Osteoblast (primary cell): ENCODE measurements at regions not wholly inside any gene's neighbourhood (a gene's known extent, or its start where the extent isn't known, plus 50 kb on each side); places are given as distances from the start of the nearest gene placed in this dataset.

ENCODE experiments used
- DNase-seq: peaks from one replicate; pipeline ENCODE4 v3.0.0; 2011; ENCODE audit warnings: low spot score, mixed read lengths; ENCODE audit not compliant: insufficient read length; ENCODE audit errors: missing footprints
- H2AFZ ChIP-seq: 2 replicates; pipeline ENCODE4 v1.6.0; 2011; ENCODE audit warnings: mild to moderate bottlenecking, low read length
- H3K27ac ChIP-seq: 2 replicates; pipeline ENCODE4 v1.5.1; 2011; ENCODE audit warnings: mild to moderate bottlenecking, low read depth, low read length, moderate library complexity
- H3K27me3 ChIP-seq: 2 replicates; pipeline ENCODE4 v1.6.0; 2012; ENCODE audit warnings: mild to moderate bottlenecking, control low read depth, inconsistent platforms, low read length, moderate library complexity; ENCODE audit not compliant: insufficient read depth
- H3K36me3 ChIP-seq: 2 replicates; pipeline ENCODE4 v1.5.1; 2011; ENCODE audit warnings: mild to moderate bottlenecking, low read length, control low read depth, moderate library complexity; ENCODE audit not compliant: insufficient read depth
- H3K4me1 ChIP-seq: 2 replicates; pipeline ENCODE4 v1.5.1; 2011; ENCODE audit warnings: mild to moderate bottlenecking, low read length, control low read depth, moderate library complexity; ENCODE audit not compliant: insufficient read depth
- H3K4me2 ChIP-seq: 2 replicates; pipeline ENCODE4 v1.6.0; 2011; ENCODE audit warnings: mild to moderate bottlenecking, low read length; ENCODE audit not compliant: insufficient read depth
- H3K4me3 ChIP-seq: fragments of 200-600 bp; sonication (generic); 3 replicates; pipeline ENCODE4 v1.5.1; 2012; ENCODE audit warnings: mild to moderate bottlenecking, low read length, inconsistent platforms; ENCODE audit not compliant: insufficient read depth
- H3K79me2 ChIP-seq: 2 replicates; pipeline ENCODE4 v1.6.0; 2012; ENCODE audit warnings: mild to moderate bottlenecking, low read length, control low read depth, inconsistent platforms; ENCODE audit not compliant: insufficient read depth
- H3K9me3 ChIP-seq: 2 replicates; pipeline ENCODE4 v1.5.1; 2011; ENCODE audit warnings: low read depth, low read length, control low read depth
- H4K20me1 ChIP-seq: 2 replicates; pipeline ENCODE4 v1.6.0; 2012; ENCODE audit warnings: mild to moderate bottlenecking, low read length, control low read depth; ENCODE audit not compliant: insufficient read depth
- TF ChIP-seq, protein P1 (sequence below): IDR thresholded peaks from 2 replicates; pipeline ENCODE4 v1.5.1; 2011; ENCODE audit warnings: mild to moderate bottlenecking, low read depth, low read length, moderate library complexity; ENCODE audit errors: extremely low read depth

DNA sequence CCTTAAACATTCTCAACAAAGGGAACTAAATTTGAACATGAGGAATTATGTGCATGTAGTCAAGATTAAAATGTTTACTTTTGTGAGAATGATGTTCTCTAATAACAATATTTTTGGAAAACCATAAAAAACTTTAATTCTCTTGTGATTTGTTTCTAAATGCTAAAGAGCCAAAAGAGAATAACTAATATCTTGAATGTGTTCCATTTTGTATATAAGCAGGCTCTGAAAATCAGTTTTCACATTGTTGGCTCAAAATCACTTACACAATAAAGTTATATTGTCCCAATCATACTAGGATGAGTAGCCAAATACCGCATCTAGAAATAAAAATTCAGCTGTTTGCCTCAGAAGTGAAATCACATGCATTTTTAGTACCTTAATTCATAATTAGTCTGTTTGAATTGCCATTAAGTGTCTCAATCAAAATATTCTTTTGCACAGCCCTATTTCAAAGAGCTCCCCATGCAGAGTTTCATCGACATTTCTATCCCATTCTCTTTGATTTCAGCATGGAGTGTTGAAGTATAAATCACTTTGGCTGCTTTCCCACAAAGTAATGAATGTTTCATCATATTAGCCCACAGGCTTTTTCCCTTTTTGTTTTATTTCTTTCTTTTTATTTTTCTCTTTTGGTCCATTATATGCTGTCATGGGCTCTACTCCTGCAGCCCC lies 420.3 kb upstream of the POM121L12 start:
- DNase-seq = no peak
- no peak overlapping the region for H3K4me3 ChIP-seq
- no peaks in the 10 kb centered on the region for H3K79me2 ChIP-seq
- H3K36me3 ChIP-seq = no peaks in the 10 kb centered on the region
- no peaks in the 10 kb centered on the region for H4K20me1 ChIP-seq
- no peak overlapping the region for H2AFZ ChIP-seq
- H3K4me1 ChIP-seq = no peaks in the 10 kb centered on the region
- no peak overlapping the region for H3K27ac ChIP-seq
- no peak overlapping the region for H3K4me2 ChIP-seq
- H3K9me3 ChIP-seq = no peaks in the 10 kb centered on the region
- no peaks in the 10 kb centered on the region for H3K27me3 ChIP-seq
- TF ChIP-seq, protein P1, sequence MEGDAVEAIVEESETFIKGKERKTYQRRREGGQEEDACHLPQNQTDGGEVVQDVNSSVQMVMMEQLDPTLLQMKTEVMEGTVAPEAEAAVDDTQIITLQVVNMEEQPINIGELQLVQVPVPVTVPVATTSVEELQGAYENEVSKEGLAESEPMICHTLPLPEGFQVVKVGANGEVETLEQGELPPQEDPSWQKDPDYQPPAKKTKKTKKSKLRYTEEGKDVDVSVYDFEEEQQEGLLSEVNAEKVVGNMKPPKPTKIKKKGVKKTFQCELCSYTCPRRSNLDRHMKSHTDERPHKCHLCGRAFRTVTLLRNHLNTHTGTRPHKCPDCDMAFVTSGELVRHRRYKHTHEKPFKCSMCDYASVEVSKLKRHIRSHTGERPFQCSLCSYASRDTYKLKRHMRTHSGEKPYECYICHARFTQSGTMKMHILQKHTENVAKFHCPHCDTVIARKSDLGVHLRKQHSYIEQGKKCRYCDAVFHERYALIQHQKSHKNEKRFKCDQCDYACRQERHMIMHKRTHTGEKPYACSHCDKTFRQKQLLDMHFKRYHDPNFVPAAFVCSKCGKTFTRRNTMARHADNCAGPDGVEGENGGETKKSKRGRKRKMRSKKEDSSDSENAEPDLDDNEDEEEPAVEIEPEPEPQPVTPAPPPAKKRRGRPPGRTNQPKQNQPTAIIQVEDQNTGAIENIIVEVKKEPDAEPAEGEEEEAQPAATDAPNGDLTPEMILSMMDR = no peak

DNA sequence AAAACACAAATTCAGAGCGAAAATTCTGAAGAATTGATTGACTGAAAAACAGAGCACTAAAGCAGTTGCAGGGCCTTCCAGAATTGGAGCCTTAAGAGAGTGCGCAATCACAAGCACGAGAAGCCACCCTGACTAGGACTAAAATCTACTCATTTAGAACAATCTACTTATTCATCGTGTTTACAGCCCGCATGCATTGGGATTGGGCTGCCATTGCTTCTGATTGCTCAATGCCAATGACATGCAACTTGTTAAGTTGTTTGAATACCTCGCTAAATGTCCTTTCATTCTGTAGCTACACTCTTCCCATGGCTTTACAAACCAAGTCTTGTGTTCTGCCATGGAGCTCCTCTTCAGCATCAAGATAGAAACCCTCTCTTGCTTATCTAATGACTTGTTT lies 425.9 kb upstream of the POM121L12 start:
- H3K27me3 ChIP-seq = no peaks in the 10 kb centered on the region
- DNase-seq = no peak
- H3K4me1 ChIP-seq = no peaks in the 10 kb centered on the region
- H3K27ac ChIP-seq = no peak overlapping the region
- H3K9me3 ChIP-seq = no peaks in the 10 kb centered on the region
- no peak overlapping the region for H3K4me2 ChIP-seq
- H2AFZ ChIP-seq = no peak overlapping the region
- no peak overlapping the region for H3K4me3 ChIP-seq
- no peaks in the 10 kb centered on the region for H4K20me1 ChIP-seq
- TF ChIP-seq, protein P1 = no peak
- no peaks in the 10 kb centered on the region for H3K36me3 ChIP-seq
- no peaks in the 10 kb centered on the region for H3K79me2 ChIP-seq

DNA sequence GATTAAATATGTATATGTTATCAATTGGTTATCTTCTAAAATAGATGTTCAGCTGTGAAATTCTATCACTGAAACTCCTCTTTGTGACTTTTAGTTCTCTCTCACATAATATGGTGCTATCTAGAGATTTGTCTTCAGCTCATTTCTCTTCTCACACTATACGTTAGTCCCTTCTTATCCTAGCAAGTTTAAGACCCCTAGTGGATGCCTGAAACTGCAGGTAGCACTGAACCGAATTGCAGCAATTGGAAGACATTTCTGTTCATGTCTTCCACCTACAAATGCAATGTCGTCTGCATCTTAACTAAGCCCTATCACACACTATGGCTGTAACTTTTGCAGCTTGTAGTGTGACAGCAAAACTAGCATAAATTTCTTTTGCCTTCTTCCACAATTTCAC lies 442.7 kb upstream of the POM121L12 start:
- no peak overlapping the region for H2AFZ ChIP-seq
- TF ChIP-seq, protein P1 = no peak
- H3K36me3 ChIP-seq = no peaks in the 10 kb centered on the region

DNA sequence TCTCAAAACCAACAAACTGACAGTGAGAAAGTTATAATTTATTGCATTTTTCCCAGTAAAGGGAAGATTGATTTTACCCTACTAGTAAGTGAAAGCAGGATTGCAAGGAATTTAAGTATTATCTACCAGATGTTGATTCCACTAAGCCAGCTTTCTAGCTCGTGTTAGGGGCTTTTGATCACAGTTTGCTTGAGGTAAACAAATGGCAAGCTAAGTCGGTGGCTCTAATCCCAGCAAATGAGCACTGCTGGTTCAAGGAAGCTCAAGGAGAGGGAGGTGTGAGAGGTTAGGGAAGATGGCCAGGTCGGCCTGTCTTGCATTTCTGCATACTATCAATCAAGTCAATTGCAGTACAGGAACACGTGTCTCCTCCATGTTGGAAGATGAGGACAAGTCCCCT lies 448.7 kb upstream of the POM121L12 start:
- TF ChIP-seq, protein P1 = no peak
- H2AFZ ChIP-seq = no peak overlapping the region
- no peaks in the 10 kb centered on the region for H3K79me2 ChIP-seq
- no peaks in the 10 kb centered on the region for H3K9me3 ChIP-seq
- no peak overlapping the region for H3K4me3 ChIP-seq
- no peak for DNase-seq
- H3K4me1 ChIP-seq = no peaks in the 10 kb centered on the region
- H3K27me3 ChIP-seq = no peaks in the 10 kb centered on the region
- no peaks in the 10 kb centered on the region for H3K36me3 ChIP-seq
- no peak overlapping the region for H3K4me2 ChIP-seq
- H3K27ac ChIP-seq = no peak overlapping the region
- no peaks in the 10 kb centered on the region for H4K20me1 ChIP-seq

More for the DNA sequence above, 442.7 kb upstream of the POM121L12 start:
- Histone ChIP-seq H3K27me3 (no peaks in the 10 kb centered on the region), H3K4me3 (no peak overlapping the region), H3K79me2 (no peaks in the 10 kb centered on the region), H3K27ac (no peak overlapping the region), H3K9me3 (no peaks in the 10 kb centered on the region), H3K4me1 (no peaks in the 10 kb centered on the region), H3K4me2 (no peak overlapping the region), H4K20me1 (no peaks in the 10 kb centered on the region)
- no peak for DNase-seq
